Breast epithelium (tissue), 3 donors: ENCODE measurements at regions not wholly inside any gene's neighbourhood (a gene's known extent, or its start where the extent isn't known, plus 50 kb on each side); places are given as distances from the start of the nearest gene placed in this dataset.

Experiments
- POLR2A ChIP-seq: fragments of 450-650 bp; IDR thresholded peaks from one replicate; pipeline ENCODE4 v1.6.1; 2016; ENCODE audit warnings: antibody characterized with exemption, mild to moderate bottlenecking, moderate library complexity
- POLR2AphosphoS5 ChIP-seq, 3 donors: sonication (generic); formaldehyde crosslinking; IDR thresholded peaks; one replicate each; pipeline ENCODE4 v1.6.1; 2017; ENCODE audit warnings: antibody characterized with exemption in 3 of 3
- TF ChIP-seq, protein P1 (sequence below), 3 donors: fragments of 450-650 bp; IDR thresholded peaks; one replicate each; pipeline ENCODE4 v1.5.1; 2016 to 2017; ENCODE audit warnings: antibody characterized with exemption in 3 of 3, mild to moderate bottlenecking in 3 of 3, moderate library complexity in 3 of 3

DNA sequence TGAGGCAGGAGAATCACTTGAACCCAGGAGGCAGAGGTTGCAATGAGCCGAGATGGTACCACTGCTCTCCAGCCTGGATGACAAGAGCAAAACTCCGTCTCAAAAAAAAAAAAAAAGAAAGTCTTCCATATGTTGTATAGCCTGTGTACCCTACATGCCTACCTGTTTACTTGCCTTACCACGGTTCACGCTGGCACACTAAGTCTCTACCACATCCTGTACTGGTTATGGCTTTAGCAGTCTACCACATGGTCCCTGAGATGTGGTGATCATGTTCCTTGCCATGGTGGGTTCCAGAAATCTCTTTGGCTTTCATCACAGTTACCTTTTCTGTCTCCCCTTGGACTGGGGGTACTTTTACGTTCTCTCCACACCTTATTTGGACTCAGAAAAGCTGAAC lies 63.8 kb upstream of the TBC1D5 start:
- no peak for TF ChIP-seq POLR2A
- TF ChIP-seq, protein P1, sequence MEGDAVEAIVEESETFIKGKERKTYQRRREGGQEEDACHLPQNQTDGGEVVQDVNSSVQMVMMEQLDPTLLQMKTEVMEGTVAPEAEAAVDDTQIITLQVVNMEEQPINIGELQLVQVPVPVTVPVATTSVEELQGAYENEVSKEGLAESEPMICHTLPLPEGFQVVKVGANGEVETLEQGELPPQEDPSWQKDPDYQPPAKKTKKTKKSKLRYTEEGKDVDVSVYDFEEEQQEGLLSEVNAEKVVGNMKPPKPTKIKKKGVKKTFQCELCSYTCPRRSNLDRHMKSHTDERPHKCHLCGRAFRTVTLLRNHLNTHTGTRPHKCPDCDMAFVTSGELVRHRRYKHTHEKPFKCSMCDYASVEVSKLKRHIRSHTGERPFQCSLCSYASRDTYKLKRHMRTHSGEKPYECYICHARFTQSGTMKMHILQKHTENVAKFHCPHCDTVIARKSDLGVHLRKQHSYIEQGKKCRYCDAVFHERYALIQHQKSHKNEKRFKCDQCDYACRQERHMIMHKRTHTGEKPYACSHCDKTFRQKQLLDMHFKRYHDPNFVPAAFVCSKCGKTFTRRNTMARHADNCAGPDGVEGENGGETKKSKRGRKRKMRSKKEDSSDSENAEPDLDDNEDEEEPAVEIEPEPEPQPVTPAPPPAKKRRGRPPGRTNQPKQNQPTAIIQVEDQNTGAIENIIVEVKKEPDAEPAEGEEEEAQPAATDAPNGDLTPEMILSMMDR (IDR thresholded peaks at IDR 0.05) = no peak
- TF ChIP-seq POLR2AphosphoS5 (IDR thresholded peaks at IDR 0.05) = no peak
